IPS DF 4.7 (cell line): ENCODE measurements at regions not wholly inside any gene's neighbourhood (a gene's known extent, or its start where the extent isn't known, plus 50 kb on each side); places are given as distances from the start of the nearest gene placed in this dataset.

ENCODE experiments used
- DNase-seq: peaks from one replicate; pipeline ENCODE4 v3.0.0-alpha.2; 2013; ENCODE audit warnings: low spot score; ENCODE audit errors: extremely low read depth

DNA sequence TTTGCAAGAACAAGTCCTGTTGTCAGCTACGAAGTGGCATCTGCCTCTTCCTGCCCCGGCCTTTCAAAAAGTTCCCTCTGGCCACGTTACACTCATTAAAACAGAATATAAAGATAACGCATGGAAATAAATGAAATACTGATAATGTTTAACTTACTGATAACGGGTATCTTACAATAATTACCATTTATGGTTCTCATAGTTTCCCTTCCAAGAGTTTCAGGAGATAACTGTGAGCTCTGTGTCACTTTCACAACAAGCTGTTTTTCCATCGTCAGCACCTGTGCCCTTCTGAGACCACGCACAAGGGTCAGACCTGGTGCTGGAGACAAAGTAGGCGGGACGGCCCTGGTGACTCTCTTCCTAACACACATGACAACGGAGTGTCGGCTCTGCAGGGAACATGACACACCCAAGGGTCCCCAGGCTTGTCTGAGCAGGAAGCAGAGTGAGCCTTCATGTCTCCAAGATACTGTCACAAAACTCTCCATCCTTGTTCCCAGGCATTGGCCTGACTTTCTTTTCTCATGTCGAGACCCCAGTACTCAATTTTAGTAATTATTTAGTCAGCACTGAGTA lies 86.2 kb upstream of the THBS2 start:
- DNase-seq, result no peak

DNA sequence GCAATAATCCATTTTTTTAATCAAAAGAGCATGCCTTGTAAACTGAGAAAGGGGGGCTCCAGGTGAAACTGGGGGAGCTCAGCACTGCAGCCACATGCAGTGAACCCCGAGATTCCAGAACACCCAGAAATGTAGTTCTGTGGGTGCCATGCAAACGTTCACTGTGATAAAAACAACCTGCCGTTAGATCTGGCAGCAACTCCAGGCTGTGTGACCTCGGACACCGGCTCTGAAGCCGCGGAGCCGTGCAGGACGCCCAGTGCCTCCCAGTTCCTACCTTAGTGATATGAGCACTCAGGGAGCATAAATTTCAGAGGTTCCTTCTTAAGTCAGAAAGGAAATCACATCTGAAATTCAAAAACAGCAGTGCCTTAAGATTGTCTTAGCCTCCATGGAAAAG lies 85.4 kb upstream of the THBS2 start:
- DNase-seq, result no peak

DNA sequence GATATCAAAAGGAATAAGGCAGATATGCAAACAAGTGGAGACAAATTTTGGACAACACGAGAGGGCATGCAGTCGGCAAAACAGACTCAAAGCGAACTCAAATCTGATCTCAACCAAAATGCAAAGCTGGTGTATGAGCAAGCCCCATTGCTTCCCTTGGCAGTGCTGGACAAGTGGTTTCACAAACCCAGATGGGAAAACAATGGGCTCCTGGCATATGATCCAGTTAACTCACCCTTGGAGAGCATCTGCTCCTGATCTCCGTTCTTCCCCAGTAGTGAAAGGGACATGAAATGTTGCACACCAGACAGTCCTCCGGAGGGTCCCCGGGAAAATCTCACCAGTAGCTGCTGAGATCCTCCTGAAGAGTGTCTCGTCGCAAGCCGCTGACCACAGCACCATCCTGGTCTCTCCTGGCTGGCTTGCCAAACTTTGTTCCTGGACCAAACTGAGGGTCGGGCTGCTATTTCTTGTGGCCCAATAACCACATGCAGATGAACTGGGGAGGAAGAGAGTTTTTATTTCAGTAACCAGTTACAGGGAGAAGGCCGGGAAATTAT lies 84.3 kb upstream of the THBS2 start:
- DNase-seq, result no peak

DNA sequence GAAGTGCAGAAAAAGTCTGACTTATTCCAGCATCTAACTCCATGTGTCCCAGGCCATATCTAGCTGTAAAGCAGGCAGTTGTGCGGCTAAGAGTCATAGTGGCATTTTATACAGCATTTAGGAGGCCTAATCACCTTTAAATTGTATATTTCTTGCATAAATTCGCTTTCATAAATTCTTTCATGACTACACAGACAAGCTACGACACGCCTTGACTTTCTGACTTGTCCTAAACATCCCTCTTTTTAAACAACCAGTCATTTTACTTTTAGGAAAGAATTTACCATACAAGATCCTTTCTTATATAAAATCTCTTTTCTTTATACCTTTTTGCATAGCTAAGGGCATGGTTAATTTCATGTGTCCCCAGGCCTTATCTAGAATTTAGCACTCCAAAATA lies 81.7 kb upstream of the THBS2 start:
- no peak for DNase-seq

DNA sequence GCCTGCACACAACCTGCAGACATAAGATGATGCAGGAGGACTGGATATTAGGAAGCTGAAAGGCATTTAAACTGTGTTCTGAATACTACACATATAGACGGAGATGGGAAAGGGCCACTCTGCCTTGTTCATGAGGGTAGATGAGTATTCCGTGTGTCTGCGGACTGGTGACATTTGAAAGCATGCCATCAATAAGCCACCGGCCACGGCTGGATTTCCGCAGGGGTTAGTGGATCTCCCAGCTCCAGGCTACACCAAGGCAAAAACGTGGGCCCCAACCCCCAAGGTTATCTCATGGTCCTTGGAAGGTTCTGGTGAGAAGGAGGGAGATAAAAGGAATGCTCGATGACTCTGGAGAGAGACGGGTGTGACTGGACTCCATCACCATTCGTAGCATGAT lies 78.6 kb upstream of the THBS2 start:
- DNase-seq, result no peak

DNA sequence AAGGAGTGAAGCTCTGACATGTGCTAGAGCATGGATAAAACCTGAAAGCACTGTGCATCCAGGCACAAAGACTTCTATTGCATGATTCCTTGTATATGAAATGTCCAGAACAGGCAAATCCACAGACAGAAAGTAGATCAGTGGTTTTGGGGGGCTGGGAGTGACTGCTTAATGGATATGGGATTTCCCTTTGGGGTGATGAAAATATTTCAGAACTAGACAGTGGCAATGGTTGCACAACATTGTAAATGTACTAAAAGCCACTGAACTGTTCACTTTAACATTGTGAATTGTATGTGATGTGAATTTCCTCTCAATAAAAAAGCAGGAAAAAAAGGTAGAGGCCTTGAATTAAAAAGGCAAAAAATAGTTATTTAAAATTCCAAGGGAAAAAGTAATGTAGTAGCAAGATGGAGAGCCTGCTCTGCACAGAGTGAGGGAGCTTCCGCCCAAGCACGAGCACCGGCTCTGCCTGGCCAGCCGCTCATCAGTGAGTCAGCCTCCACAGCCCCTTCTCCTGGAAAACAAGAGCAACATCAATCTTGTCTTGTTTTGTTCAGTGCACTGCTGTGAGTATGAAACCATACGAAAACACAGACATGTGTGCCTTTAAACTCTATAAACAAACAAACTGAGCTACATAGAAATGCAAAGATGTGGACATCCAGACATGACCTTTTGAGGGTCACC lies 74.6 kb upstream of the THBS2 start:
- no peak for DNase-seq

DNA sequence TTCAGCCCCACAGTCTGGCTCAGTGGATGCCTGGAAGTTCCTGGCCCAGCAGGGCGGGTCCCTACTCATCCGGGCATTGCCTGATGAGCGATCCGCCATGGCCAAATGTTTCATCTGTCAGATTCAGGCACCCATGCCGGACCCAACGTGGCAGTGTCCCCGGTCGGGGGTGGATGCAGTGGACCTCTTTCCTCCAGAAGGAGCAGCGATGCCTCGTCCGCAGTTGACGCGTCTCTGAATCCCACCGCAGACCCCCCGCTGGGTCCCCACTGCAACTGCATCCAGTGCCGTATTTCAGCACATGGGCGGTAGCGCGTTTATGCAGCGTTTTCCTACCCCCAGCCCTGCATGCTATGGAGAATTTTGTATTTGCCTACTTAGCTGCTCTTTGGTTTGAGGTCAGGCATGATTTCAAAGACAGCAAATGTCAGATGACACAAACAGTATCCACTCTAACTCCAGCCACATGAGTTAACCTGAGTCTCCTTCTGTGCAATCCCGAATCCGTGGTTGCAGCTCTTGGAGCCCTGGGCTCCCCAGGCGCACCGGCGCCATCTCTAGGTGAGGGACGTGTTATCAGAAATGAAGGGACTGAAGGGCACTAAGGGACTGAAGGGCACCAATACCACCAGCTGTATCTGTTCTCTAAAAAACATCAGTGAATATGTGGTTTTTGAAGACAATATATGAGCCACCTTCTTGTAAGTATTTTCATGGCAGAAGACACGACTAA lies 72.6 kb upstream of the THBS2 start:
- peak; percentile 36 for DNase-seq

DNA sequence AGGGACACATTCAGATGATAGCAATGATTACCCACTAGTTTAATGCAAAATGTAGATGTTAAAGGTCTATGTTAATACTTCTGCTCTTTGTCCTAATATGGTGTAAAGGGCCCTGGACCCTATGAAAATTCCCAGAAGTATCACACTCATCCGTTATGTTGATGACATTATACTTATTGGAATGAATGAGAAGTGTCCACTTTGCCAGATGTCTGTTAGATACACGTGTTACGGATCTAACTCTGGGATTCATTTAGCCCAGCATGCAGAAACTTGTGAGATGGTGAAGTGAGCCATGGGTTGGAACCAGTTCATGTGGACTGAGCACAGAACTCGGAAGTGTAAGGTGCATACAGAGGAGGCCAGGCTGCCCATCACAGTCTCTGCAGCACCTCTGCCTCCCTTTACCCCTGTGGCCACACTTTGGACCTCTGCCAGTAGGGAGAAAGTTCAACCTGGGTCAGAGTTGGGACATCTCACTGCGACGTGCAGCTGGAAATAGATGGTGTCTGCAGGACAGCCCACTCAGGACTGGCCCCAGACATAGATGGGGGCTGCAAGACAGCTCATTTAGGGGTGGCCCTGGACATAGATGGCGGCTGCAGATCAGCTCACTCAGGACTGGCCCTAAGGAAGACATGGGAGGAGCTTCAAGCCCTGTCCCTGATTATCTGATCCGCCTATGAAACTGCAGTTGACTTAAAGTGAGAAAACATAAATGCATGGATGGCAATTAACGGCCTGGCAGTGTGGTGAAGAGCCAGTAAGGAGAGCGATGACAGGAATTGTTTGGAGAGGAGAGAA lies 71.2 kb upstream of the THBS2 start:
- no peak for DNase-seq

DNA sequence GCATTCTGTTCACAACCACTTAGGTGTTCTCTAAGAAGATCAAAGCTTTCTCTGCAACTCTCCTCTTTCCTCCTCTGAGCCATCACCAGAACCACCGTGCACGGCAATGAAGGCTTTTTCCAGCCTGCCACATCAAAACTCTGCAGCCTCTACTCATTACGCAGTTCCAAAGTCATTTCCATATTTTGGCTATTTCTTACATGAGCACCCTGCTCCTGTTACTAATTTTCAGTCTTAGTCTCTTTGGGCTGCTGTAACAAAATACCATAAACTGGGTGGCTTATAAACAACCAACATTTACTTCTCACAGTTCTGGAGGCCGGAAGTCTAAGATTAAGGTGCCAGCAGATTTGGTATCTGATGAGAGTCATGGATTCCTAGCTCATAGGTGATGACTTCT lies 70.4 kb upstream of the THBS2 start:
- DNase-seq, result no peak

DNA sequence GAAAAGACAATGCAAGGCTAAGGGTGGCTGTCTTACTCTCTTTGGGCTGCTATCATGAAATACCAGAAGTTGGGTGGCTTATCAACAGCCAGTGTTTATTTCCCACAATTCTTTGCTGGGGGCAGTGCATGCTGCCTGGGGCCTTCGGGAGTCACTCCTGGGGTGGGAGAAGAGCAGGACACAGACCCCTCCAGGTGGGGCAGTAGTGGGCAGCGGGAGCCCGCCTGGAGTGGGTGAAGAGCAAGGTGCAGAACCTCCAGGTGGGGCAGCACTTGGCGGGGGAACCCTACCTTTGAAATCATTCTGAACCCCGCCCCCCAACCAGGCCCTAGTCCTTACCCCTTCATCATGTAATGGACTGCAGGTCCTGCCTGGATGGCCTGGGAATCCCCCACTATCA lies 69.6 kb upstream of the THBS2 start:
- no peak for DNase-seq

DNA sequence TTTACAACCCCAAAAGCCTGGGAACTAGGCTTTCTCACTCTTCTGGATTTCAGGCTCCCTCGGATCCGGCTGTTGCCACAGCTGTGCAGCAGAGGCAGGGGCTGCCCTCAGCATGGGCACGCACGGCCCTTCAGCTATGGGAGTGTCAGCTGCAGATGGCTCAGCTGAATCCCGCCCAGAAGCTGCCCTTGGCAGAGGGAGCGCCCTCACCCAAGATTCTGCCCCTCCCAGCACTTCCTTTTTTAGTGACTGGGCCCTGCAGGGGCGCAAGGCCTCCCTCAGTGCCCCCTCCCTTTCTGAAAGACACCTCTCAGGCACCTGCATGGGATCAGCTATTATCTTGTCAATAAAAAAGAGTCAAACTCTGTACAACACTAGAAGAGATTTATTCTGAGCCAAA lies 67.9 kb upstream of the THBS2 start:
- DNase-seq, result no peak

DNA sequence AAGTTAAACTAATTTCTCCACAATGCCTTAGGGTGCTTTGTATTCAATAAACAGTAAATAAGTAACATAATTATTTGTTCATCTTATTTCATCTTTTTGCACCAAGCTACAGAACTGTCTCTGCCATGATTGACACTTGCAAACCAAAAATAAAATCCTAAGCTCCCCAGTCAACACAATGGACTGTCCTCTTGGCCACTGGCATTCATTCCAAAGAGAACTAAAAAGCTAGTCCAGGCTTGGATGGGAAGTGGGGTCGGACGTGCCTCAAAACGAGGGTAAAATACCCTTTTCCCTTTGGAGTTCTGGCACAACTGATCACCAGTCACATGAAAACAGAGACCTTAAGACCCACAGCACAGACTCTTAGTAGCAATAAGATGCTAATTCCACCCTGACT lies 66.4 kb upstream of the THBS2 start:
- DNase-seq, result no peak

DNA sequence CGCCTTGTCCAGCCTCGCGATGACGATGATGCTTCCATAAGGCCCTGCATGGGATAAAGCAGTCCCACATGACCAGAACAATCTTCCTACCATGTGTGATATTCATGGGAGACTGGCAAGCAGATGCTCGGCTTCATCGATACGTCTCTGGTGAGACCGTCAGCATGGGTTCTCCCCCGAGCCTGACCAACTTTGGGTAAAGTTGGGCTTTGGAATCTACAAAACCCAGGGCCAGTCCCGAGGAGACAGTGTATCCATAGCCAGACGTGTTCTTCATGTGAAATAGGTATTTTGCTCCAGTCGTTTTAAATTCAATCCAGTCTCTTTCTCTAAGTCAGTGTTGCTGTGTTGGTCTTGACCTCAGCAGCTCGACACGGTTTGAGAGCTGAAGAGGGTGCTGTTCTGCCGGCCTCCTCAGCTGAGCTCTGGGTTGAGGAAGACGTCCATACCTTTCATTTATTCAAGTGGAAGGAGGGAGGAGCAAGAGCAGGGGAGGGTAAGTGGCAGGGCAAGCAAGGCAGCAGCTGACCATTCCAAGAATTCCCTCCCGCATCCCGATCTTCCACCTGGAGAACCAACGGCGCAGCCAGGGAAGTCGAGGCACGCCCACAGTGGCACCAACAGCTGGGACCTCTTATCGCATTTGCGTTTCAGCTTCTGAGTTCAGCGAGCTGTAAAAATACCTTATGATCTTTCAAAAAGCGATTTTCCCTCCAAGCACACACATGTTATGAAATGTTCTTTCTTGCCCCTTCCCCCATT lies 64.0 kb upstream of the THBS2 start:
- DNase-seq, result no peak

DNA sequence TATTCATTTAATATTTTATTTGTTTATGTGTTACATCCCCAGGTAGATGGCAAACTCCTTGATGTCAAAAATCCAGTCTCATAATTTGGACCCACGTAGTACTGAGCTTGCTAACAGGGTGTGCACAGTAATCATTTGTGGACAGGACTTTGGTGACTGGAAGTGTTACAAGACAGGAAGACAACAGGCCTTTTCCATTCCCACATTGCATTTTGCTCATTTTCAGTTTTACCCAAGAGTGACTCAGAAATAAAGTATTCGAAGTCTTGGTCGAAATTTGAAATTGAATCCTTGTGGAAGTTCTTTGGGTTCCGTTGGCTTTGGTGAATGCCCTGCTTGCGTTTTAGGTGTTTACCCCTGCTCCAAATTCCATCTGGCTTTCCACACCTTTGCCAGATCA lies 63.0 kb upstream of the THBS2 start:
- no peak for DNase-seq

DNA sequence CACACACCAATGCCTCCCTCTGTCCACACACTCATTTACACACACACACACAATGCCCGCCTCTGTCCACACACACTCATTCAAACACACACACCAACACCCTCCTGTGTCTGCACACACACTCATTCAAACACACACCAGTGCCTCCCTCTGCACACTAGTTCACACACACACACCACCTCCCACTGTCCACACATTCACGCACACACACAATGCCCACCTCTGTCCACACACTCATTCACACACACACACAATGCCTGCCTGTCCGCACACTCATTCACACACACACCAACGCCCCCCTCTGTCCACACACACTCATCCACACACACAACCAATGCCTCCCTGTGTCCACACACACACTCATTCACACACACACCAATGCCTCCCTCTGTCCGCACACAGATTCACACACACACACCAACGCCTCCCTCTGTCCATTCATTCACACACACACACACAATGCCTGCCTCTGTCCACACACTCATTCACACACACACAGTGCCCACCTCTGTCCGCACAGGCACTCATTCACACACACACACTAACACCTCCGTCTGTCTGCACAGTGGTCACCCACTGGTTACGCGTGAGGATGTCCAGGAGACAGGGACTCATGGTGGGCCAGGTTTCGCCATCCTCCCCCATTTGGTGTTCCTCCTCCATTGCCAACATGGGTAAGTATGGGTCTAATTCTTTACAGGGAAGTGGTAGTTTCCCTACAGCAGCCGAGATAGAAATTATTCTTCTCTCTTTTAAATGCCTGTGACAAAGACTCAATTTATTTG lies 62.4 kb upstream of the THBS2 start:
- no peak for DNase-seq

DNA sequence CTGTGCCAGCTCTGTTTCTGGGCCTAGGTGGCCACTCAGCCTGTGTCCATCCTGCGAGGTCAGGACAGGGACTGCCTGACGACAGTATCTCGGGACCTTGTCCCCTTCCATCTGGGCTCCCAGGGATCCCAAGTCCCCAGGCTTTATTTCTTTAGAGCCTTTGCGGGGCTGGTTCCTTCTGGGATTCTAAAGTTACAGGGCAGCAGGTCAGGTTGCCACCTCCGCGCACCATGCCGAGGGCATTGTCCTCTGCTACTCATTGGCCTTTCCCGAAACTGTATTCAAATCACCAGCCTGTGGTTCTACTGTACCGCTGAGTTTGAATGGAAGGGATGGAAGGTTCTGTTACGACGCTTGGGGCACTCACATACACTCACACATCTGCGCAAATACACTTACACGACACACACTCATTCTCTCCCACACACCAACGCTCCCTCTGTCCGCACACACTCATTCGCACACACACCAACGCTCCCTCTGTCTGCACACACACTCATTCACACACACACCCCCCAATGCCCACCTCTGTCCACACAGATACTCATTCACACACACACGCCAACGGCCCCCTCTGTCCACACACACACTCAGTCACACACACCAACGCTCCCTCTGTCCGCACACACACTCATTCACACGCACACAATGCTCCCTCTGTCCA lies 59.8 kb upstream of the THBS2 start:
- DNase-seq, result no peak

DNA sequence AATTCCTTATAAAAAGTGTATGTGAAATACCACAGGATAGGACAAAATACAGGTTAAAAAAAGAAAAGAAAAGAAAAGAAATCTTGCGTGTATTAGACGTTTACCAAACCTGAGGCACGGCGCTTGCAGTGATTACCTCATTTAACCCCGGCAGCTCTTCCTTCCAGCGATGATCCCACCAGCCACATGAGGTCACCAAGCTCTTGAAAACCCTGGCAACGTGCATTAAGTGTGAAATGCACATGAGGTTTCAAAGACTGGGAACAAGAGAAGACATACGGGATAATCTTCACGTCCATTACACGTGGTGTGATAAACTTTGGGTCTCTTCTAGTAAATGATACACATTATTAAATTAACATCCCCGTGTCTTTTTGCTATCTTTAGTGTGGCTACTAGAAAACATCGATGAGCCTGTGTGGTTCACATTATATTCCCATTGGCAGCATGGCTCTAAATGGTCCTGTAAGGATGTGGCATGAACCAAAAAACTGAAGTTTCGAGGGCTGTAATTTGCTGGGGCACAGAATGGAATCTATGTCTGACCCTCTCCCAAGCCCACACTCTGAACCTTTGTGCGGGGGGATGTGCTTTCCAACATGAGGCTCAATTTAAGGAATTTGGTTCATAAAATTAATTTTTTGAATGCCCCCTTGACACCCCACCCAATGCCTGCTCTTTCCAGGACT lies 59.2 kb upstream of the THBS2 start:
- no peak for DNase-seq

DNA sequence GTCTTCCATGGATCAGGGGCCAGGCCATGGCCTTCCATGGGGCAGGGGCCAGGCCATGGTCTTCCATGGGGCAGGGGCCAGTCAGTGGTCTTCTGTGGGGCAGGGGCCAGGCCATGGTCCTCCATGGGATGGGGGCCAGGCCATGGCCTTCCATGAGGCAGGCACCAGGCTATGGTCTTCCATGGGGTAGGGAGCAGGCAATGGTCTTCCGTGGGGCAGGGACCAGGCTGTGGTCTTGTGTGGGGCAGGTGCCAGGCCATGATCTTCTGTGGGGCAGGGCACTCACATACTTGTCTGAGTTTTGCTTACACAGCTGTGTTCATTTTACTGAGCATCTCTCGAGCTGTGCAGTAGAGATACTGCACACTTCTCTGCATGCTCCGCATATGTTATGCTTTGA lies 57.3 kb upstream of the THBS2 start:
- no peak for DNase-seq
